ENCODE measurements at regions not wholly inside any gene's neighbourhood (a gene's known extent, or its start where the extent isn't known, plus 50 kb on each side); places are given as distances from the start of the nearest gene placed in this dataset.

DNA sequence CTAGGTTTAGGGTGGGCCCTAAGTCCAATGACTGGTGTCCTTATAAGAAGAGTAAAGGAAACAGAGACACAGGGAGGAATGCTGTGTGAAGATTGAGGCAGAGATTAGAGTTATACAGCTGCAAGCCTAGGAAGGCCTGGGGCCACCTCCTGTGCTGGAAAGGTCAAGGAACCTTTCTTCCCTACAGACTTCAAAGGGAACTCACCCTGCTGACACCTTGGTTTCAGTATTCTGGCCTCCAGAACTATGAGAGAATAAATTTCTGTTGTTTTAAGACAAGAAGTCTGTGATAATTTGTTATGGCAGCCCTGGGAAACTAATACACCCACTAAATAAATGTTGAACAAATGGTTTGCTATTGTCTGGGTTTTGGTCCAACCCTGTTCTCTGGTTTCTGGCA lies 102.3 kb upstream of the NEUROD1 start:
- TF ChIP-seq, protein P1, sequence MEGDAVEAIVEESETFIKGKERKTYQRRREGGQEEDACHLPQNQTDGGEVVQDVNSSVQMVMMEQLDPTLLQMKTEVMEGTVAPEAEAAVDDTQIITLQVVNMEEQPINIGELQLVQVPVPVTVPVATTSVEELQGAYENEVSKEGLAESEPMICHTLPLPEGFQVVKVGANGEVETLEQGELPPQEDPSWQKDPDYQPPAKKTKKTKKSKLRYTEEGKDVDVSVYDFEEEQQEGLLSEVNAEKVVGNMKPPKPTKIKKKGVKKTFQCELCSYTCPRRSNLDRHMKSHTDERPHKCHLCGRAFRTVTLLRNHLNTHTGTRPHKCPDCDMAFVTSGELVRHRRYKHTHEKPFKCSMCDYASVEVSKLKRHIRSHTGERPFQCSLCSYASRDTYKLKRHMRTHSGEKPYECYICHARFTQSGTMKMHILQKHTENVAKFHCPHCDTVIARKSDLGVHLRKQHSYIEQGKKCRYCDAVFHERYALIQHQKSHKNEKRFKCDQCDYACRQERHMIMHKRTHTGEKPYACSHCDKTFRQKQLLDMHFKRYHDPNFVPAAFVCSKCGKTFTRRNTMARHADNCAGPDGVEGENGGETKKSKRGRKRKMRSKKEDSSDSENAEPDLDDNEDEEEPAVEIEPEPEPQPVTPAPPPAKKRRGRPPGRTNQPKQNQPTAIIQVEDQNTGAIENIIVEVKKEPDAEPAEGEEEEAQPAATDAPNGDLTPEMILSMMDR (conservative IDR thresholded peaks at IDR 0.05 in 1 of 2, IDR thresholded peaks at IDR 0.05 in 1 of 2; ENCODE audit: low read depth in 1 of 2, low read length in 2 of 2), result no peak
- no peak for TF ChIP-seq EZH2 (IDR thresholded peaks at IDR 0.05; ENCODE audit: low read length, missing control alignments)

Data from fibroblast of lung (primary cell).